Fibroblast of pulmonary artery (primary cell): ENCODE measurements at regions not wholly inside any gene's neighbourhood (a gene's known extent, or its start where the extent isn't known, plus 50 kb on each side); places are given as distances from the start of the nearest gene placed in this dataset.
"Not testable (repeated sequence)": the region's sequence is repeated elsewhere in the genome, so short reads cannot be mapped to it uniquely, and the experiment has no call there.

Source experiments
- DNase-seq: peaks from one replicate; pipeline ENCODE4 v3.0.0-alpha.2; 2010; ENCODE audit warnings: low read depth
- H3K4me3 ChIP-seq: replicated peaks from 2 replicates; pipeline ENCODE4 v1.5.1; 2011; ENCODE audit warnings: low read depth, mild to moderate bottlenecking, control low read depth, low read length, moderate library complexity
- CTCF ChIP-seq: IDR thresholded peaks from 2 replicates; pipeline ENCODE4 v1.5.1; 2011; ENCODE audit warnings: mild to moderate bottlenecking, control low read depth, low read length, inconsistent platforms; ENCODE audit errors: missing control alignments

DNA sequence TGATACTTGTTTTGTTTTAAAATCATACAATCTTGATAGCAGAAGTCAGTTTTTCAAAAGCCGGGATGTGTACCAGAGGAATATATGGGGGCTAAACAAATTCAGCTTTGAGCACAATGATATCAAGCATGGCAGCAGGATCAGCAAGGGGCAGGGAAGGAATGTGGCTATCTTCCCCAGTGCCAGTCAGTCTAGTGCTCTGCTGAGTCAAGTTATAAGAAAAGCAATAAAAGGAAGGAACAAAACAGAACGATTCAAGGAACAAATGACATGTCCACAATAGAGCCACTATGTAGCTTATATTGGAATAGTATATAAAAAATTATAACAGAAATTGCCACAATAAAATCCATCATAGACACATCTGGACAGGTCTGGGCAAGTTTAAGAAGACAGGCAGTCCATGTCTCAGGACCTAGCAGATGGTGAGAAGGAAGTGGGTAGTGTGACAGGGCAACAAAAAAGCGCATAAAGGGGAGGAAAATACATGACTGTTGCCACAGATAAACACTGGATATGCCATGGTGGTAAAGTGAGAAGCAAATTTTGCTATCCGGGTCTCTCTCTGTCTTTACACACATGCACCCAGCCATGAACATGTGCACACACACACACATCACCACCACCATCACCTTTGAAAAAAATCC is 518.2 kb upstream of the HTR2C start:
- no peak overlapping the region for H3K4me3 ChIP-seq
- no peak for DNase-seq
- no peak for TF ChIP-seq CTCF

DNA sequence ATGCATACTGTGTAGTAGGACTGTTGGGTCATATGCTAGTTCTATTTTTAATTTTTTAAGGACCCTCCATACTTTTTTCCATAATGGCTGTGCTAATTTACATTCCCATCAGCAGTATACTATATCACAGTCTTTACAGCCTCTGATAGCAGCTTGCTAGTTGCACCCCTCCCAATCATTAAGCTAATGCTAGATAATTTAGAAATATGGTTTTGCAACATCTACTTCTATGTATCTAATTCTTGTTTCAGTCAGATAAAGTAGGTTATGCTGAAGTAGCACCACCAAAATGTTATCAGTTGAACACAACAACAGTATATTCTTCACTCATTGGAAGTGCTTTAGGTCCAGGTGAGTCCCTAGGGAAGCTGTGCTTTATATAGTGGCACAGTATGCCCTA is 522.7 kb upstream of the HTR2C start:
- TF ChIP-seq CTCF, result no peak
- no peak overlapping the region for H3K4me3 ChIP-seq
- DNase-seq, result no peak

DNA sequence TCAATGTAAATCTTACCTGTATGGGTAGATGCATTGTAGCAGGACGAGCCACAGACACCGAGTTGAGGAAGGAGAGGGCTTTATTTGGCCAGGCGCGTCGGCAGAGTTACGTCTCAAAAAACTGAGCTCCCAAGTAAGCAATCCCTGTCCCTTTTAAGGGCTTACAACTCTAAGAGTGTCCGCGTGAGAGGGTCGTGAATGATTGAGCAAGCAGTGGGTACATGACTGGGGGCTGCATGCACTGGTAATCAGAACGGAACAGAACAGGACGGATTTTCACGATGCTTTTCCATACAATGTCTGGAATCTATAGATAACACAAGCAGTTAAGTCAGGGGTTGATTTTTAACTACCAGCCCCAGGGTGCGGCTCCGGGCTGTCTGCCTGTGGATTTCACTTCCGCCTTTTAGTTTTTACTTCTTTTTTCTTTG is 524.9 kb upstream of the HTR2C start:
- DNase-seq, result no peak
- TF ChIP-seq CTCF, result no peak
- no peak overlapping the region for H3K4me3 ChIP-seq

- not testable (repeated sequence) for H3K4me3 ChIP-seq, DNase-seq
These were observed 526.5 kb upstream of the HTR2C start for GRCh38 chrX:114057422-114057821.

GRCh38 chrX:114051667-114052315 is 532.1 kb upstream of the HTR2C start:
- H3K4me3 ChIP-seq, result no peak overlapping the region
- no peak for DNase-seq
- no peak for TF ChIP-seq CTCF

GRCh38 chrX:114050075-114050796 is 533.6 kb upstream of the HTR2C start:
- no peak overlapping the region for H3K4me3 ChIP-seq
- DNase-seq, result no peak
- no peak for TF ChIP-seq CTCF

- TF ChIP-seq CTCF, result no peak
- H3K4me3 ChIP-seq, result no peak overlapping the region
- DNase-seq, result no peak
These were observed 534.8 kb upstream of the HTR2C start for GRCh38 chrX:114049063-114049462.
